Mucosa of rectum (tissue), 2 donors: ENCODE measurements at regions not wholly inside any gene's neighbourhood (a gene's known extent, or its start where the extent isn't known, plus 50 kb on each side); places are given as distances from the start of the nearest gene placed in this dataset.

Experiments used
- H3K27ac ChIP-seq, 2 donors: one replicate each; pipeline ENCODE4 v1.7.0; 2013; ENCODE audit warnings: inconsistent platforms in 2 of 2, low read depth in 2 of 2, low read length in 2 of 2
- H3K27me3 ChIP-seq, 2 donors: one replicate each; pipeline ENCODE4 v1.7.0; 2013; ENCODE audit warnings: low read length in 2 of 2; ENCODE audit not compliant: control insufficient read depth in 2 of 2, insufficient read depth in 2 of 2
- H3K36me3 ChIP-seq, 2 donors: one replicate each; pipeline ENCODE4 v1.7.0; 2013; ENCODE audit warnings: low read length in 2 of 2; ENCODE audit not compliant: control insufficient read depth in 2 of 2, insufficient read depth in 2 of 2
- H3K4me1 ChIP-seq, 2 donors: one replicate each; pipeline ENCODE4 v1.7.0; 2013; ENCODE audit warnings: low read length in 2 of 2, mild to moderate bottlenecking in 1 of 2; ENCODE audit not compliant: control insufficient read depth in 2 of 2, insufficient read depth in 2 of 2
- H3K4me3 ChIP-seq, 2 donors: one replicate each; pipeline ENCODE4 v1.7.0; 2013; ENCODE audit warnings: low read length in 2 of 2
- H3K9ac ChIP-seq, 2 donors: one replicate each; pipeline ENCODE4 v1.7.0; 2013; ENCODE audit warnings: low read length in 2 of 2, low read depth in 1 of 2, mild to moderate bottlenecking in 1 of 2
- H3K9me3 ChIP-seq, 2 donors: one replicate each; pipeline ENCODE4 v1.7.0; 2013; ENCODE audit warnings: low read length in 2 of 2; ENCODE audit not compliant: control insufficient read depth in 2 of 2
- donor health status: healthy.
- donor health status: Normal muscosa, but diverticular disease.

GRCh38 chr3:146314871-146315270, 64.0 kb upstream of the PLSCR4 start:
- Histone ChIP-seq H3K27me3 (no peaks in the 10 kb centered on the region), H3K36me3 (no peaks in the 10 kb centered on the region), H3K9me3 (no peaks in the 10 kb centered on the region), H3K4me1 (peaks cover 0 to 3% of the 10 kb centered on the region in 2 donors), H3K9ac (no peak overlapping the region), H3K4me3 (no peak overlapping the region), H3K27ac (no peak overlapping the region)

- H3K9ac ChIP-seq, result no peak overlapping the region
- peaks cover 0 to 3% of the 10 kb centered on the region in 2 donors for H3K4me1 ChIP-seq
- no peak overlapping the region for H3K4me3 ChIP-seq
- H3K27me3 ChIP-seq, result no peaks in the 10 kb centered on the region
- no peaks in the 10 kb centered on the region for H3K9me3 ChIP-seq
- no peaks in the 10 kb centered on the region for H3K36me3 ChIP-seq
- H3K27ac ChIP-seq, result no peak overlapping the region
Measured at GRCh38 chr3:146313746-146314111, 62.8 kb upstream of the PLSCR4 start.

DNA sequence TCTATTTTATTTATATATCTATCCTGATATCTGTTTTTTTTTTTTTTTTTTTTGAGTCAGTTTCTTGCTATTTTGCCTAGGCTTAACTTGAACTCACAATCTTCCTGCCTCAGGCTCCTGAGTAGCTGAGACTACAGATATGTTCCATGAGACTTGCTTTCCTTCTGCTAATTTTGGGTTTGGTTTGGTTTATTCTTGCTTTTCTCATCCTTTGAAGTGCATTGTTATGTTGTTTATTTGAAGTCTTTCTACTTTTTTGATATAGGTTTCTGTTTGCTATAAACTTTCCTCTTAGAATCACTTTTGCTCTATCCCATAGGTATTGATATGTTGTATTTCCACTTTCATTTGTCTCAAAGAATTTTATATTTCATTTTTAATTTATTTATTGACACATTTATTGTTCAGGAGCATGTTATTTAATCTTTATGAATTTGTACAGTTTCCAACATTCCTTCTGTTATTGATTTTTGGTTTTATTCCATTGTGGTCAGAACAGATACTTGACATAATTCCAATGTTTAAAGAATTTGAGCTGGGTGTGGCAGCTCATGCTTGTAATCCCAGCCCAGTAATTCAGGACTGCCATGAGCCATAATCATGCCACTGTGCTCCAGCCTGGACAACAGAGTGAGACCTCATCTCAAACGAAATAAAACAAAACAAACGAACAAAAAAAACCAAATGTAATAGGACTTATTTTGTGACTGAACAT, 62.3 kb upstream of the PLSCR4 start:
- no peak overlapping the region for H3K27ac ChIP-seq
- no peaks in the 10 kb centered on the region for H3K36me3 ChIP-seq
- H3K9ac ChIP-seq, result no peak overlapping the region
- no peaks in the 10 kb centered on the region for H3K27me3 ChIP-seq
- H3K4me1 ChIP-seq, result peaks cover 0 to 3% of the 10 kb centered on the region in 2 donors
- H3K9me3 ChIP-seq, result no peaks in the 10 kb centered on the region
- H3K4me3 ChIP-seq, result no peak overlapping the region

GRCh38 chr3:146308682-146309081, 57.8 kb upstream of the PLSCR4 start:
- Histone ChIP-seq H3K36me3 (no peaks in the 10 kb centered on the region), H3K9me3 (no peaks in the 10 kb centered on the region), H3K4me1 (peaks cover 0 to 2% of the 10 kb centered on the region in 2 donors), H3K27ac (peak overlapping the region in 1 of 2 donors; percentile 37), H3K9ac (no peak overlapping the region), H3K27me3 (no peaks in the 10 kb centered on the region), H3K4me3 (no peak overlapping the region)

- Histone ChIP-seq H3K9ac (no peak overlapping the region), H3K27ac (no peak overlapping the region)
Measured at GRCh38 chr3:146308222-146308621, 57.3 kb upstream of the PLSCR4 start.

GRCh38 chr3:146307456-146307725, 56.5 kb upstream of the PLSCR4 start:
- Histone ChIP-seq H3K4me3 (no peak overlapping the region), H3K9me3 (no peaks in the 10 kb centered on the region), H3K36me3 (no peaks in the 10 kb centered on the region), H3K27me3 (no peaks in the 10 kb centered on the region), H3K4me1 (peaks cover 0 to 2% of the 10 kb centered on the region in 2 donors), H3K9ac (no peak overlapping the region), H3K27ac (no peak overlapping the region)

More at GRCh38 chr3:146308222-146308621, 57.3 kb upstream of the PLSCR4 start:
- no peak overlapping the region for H3K4me3 ChIP-seq
- H3K27me3 ChIP-seq, result no peaks in the 10 kb centered on the region
- H3K4me1 ChIP-seq, result peaks cover 0 to 2% of the 10 kb centered on the region in 2 donors
- no peaks in the 10 kb centered on the region for H3K36me3 ChIP-seq
- H3K9me3 ChIP-seq, result no peaks in the 10 kb centered on the region

DNA sequence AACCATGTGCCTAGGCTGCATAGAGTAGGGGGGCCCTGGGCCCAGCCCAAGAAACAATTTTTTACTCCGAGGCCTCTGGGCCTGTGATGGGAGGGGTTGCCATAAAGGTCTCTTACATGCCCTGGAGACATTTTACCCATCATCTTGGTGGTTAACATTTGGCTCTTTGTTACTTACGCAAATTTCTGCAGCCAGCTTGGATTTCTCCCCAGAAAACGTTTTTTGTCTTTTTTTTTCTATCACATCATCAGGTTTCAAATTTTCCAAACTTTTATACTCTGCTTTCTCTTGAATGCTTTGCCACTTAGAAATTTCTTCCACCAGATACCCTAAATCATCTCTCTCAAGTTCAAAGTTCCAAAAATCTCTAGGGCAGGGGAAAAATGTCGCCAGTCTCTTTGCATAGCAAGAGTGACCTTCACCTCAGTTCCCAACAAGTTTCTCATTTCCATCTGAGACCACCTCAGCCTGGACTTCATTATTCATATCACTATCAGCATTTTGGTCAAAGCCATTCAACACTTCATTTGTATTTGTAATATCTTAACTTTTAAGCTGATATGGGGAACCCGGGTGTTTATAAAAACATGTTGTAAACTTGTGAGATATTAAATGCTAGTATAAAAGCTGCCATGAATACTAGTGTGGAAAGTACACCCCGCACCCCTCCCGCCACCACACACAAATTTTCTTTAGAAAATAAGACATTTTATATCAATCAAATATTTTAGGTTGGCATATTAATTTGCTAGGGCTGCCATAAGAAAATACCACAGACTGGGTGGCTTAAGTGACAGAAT, 56.0 kb upstream of the PLSCR4 start:
- Histone ChIP-seq H3K9me3 (no peaks in the 10 kb centered on the region), H3K4me3 (no peak overlapping the region), H3K36me3 (no peaks in the 10 kb centered on the region), H3K9ac (no peak overlapping the region), H3K27ac (no peak overlapping the region), H3K27me3 (no peaks in the 10 kb centered on the region), H3K4me1 (peaks cover 0 to 2% of the 10 kb centered on the region in 2 donors)

DNA sequence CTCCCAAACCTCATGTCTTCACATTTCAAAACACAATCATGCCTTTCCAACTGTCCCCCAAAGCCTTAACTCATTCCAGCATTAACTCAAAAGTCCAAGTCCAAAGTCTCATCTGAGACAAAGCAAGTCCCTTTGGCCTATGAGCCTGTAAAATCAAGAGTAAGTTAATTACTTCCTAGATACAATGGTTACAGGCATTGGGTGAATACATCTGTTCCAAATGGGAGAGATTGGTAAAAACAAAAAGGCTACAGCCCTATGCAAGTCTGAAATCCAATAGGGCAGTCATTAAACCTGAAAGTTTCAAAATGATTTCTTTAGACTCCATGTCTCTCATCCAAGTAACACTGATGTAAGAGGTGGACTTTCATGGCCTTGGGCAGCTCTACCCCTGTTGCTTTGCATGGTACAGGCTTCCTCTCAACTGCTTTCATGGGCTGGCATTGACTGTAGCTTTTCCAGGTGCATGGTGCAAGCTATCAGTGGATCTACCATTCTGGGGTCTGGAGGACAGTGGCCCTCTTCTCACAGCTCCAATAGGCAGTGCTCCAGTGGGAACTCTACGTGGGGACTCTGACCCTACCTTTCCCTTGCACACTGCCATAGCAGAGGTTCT, 55.0 kb upstream of the PLSCR4 start:
- H3K9ac ChIP-seq, result no peak overlapping the region
- H3K27me3 ChIP-seq, result no peaks in the 10 kb centered on the region
- H3K9me3 ChIP-seq, result no peaks in the 10 kb centered on the region
- H3K27ac ChIP-seq, result no peak overlapping the region
- no peaks in the 10 kb centered on the region for H3K36me3 ChIP-seq
- no peak overlapping the region for H3K4me3 ChIP-seq
- H3K4me1 ChIP-seq, result peaks cover 0 to 2% of the 10 kb centered on the region in 2 donors

- Histone ChIP-seq H3K27me3 (no peaks in the 10 kb centered on the region), H3K9me3 (no peaks in the 10 kb centered on the region), H3K36me3 (no peaks in the 10 kb centered on the region), H3K4me1 (no peaks in the 10 kb centered on the region), H3K9ac (no peak overlapping the region), H3K4me3 (no peak overlapping the region), H3K27ac (no peak overlapping the region)
Measured at GRCh38 chr3:146300768-146301167, 49.9 kb upstream of the PLSCR4 start.
